HG03521 (cell line): ENCODE measurements at regions not wholly inside any gene's neighbourhood (a gene's known extent, or its start where the extent isn't known, plus 50 kb on each side); places are given as distances from the start of the nearest gene placed in this dataset.
A peak's percentile ranks its signal among the peaks of the same experiment; 100 is the strongest.

ENCODE experiments used
- ATAC-seq: cut with Tn5 transposase; IDR thresholded peaks from one replicate; pipeline ENCODE4 v1.9.1; 2021; ENCODE audit warnings: mild to moderate bottlenecking, moderate library complexity; ENCODE audit not compliant: unreplicated experiment

DNA sequence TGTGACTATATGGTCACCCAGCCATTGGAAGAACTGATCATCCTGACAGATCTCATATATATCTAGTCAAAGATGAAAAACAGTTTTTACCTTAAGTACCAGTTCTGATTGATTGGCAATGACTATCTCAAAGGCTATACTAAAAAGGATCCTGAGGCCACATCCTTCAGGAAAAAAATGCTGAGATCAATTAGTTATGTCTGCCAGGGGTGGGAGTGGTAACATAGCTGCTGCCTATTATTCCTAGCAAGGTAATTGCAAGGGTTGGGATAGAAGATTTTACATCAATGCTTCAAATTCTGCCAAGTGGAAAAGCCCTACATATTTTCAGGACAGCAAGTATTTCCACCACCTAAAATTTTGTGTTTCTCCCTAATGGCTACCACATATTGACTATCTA, 114.7 kb downstream of the C1D start:
- no peak for ATAC-seq

DNA sequence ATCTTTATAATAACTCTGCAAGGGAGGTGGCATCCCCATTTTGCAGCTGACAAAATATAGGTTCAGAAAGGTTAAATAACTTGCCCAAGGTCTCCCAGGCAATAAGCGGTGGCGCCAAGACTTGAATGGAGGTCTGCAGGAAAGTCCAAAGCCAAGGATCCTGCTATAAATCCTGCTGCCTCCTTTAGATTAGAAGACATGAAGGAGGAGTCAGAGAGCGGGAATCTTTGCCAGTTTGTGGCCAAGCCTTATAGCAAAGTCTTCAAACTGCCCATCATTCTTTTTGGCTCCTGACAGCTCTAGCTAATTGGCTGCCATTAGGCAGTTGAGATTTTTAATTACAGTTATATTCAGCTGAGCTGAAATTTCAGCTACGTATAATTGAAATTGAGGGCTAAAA, 114.3 kb downstream of the C1D start:
- no peak for ATAC-seq

DNA sequence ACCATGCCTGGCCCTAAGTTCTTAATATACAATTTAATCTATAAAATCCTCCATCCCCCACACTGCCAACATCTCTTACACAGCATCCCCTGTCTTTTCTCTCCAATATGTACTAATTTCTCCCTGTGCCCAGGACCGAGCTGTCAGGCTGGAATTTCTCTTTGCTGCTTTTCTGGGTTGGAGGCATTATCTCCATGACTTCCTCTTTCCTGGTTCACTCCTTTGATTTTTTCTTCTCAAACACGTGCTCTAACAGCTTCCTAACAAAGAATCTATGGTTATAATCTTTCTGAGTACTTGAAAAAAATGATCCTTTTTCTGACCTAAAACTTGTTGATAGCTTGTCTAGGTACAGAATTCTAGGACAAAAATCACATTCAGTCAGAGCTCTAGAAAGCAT, 112.8 kb downstream of the C1D start:
- no peak for ATAC-seq

DNA sequence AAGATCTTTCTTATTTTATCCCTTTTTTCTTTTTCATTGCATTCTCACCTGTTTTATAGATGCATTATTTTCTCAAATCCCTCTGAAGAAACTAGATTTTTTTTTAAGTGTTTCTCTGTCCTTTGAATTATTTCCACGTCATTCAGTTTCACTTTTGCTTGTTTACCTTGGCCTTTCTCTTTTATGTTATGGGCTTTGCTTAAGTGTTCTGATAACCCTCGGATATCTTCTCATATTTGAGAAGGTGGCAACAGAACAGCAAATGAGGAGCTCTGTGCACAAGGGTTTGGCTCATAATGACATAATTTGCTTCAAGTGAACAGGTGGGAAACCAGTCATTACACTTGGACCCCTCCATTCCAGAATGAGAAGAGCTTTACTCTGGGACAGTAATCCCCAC, 111.9 kb downstream of the C1D start:
- no peak for ATAC-seq

DNA sequence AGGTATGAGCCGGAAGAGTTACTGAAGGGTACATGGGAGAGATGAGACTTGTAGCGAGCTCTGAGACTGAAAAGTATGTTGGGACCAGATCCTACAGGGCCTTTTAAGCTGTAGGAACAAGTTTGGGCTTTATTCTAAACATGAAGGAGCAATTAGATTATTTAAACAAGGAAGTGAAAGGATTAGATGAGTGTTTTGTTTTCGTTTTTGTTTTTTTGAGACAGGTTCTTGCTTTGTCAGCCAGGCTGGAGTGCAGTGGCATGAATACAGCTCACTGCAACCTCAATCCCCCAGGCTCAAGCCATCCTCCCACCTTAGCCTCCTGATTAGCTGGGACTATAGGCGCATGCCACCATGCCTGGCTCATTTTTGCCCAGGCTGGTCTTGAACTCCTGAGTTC, 110.7 kb downstream of the C1D start:
- peak; percentile 45 for ATAC-seq

DNA sequence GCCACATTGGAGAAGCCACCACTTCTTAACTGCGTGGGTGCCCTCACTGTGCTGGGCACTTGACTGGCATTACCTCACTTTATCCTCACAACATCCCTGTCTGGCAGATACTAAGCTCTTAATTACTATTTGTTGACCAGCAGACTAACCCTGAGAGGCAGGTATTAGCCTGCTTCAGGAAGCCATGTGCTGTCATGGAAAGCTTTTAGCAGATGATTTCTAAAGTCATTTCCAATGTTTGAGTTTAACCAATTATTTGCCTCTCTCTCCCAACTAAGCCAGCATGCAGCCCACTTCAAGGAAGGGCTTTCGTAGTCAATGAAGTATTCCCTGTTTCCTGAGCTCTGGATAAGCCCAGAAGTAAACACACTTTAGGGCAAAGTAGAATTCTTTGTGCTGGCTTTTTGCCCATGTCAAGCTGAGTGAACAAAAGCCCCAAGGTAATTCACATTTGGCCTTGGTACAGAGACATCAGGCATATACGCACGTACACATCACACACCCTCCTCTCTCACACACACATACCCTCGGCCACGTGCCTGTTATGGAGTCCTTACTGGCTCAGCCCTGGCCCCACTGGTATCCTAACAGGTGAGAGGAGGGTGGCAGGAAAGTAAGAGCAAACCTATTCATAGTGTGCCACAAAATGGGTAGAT, 108.6 kb downstream of the C1D start:
- ATAC-seq: no peak

DNA sequence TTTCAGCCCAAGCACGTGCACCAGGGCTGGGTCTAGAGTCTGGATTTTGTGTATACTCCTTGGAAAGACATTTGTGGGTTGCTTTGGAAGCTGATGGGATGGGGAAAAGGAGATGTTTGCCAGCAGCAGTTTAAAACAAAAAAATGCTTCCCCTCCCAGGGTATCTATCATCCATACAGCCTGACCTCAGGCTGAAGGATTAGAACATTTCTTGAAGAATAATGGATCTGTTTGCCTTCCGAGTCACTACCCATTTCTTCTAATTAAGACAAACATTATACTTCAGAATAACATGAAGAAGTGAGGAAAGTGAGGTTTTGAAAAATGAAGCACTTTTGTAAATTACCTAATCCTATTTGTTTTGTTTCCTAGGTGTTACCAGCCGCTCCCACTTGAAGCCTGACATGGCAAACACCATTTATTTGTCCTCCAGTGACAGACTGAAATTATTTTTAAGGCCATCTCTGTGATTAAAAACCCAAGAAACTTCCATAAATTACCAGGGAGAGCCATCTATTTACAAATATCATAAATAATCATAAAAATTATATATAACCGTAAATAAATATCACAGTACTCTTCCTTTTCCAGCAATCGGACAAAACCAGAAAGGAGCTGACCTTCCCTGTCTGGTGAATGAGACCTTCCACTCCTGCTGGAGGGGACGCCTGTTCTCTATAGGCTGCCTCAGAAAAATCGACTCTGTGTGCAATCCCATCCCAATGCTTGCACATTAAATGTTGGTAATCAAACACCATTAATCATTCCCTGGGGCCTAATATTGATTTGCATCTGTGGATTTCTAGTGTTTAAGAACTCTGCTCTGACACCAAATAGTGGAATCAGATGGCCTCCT, 106.8 kb downstream of the C1D start:
- ATAC-seq: no peak

DNA sequence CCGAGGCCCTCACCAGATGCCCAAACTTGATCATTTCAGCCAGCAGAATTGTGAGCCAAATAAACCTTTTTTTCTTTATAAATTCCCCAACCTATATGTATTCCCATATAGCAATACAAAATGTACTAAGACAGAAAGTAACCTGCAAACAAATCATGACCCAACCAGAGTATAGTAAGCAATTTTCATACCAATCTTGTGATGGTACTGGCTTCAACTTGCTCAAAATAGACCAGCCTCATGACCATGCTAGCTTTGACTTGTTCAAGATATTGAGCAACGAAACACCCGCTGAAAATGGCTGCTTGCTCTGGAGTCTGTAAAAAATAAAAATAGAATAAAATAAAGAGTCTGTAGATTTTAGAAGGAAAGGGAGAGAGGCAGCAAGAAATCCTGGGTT, 97.6 kb downstream of the C1D start:
- no peak for ATAC-seq

DNA sequence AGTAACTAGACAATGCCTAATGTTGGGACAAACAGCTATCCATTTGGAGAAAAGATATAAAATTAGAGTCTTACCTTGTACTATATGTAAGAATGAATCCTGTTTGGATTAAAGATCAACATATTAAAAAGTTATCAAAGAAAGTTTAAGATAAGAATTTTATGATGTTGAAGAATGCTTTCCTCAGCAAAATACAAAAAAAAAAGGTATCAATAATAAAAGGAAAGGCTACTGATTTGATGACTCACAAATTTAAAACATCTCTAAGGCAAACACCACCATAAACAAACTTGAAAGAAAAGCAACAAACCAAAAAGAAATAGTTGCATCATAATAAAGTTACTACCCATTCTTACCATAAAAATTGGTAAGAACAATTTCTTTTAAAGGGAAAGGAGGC, 92.7 kb downstream of the C1D start:
- ATAC-seq: no peak

DNA sequence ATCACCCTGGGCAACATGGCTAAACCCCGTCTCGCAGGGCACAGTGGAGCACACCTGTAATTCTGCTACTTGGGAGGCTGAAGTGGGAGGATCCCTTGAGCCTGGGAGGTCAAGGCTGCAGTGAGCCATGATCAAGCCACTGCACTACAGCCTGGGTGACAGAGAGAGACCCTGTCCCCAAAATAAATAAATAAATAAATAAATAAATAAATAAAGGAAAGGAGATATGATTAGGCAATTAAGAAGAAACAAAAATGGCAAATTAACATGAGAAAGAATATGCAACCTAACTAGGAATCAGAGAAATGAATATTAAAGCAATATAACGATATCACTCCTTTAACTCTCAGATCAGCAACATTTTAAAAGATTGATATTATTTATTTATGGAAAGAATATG, 92.3 kb downstream of the C1D start:
- no peak for ATAC-seq

DNA sequence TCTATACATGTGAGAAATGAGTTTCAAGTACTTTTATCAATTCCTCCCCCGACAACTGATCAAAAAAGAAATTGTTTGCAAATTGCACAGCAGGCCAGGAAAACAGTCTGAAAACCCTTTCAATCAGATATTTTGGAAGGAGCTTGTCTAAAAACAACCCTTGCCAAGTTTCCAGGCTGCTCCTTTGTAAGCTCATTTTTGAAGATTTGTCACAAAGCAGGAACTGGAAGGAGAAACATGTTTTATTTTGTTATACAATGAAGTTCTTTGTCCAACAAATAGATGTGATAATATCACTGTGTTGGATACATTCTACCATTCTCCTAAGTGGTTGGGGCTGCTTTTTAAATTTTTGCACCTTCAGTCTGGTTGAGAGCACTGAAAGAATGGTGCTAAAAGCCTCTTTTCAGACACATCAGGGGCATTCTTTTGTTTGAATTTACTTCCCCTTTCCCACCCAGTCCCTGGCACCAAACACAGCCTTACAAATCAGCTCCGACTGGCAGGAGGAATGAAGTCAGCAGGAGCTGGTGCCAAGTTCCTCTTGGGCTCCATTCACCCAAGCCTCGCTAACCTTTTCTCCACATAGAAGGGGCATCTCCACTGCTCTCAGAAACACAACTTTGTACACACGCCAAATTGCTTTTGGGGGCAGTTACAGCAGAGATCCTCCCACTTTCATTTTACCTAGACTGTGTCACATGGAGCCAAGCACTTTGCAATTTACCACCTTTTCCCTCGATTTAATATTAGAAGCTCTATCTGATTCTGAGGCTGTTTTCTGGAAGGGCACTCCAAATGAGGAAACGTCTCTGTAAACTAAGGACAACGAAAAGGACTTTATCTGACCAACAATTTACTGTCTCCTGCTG, 88.0 kb downstream of the C1D start:
- ATAC-seq: no peak

DNA sequence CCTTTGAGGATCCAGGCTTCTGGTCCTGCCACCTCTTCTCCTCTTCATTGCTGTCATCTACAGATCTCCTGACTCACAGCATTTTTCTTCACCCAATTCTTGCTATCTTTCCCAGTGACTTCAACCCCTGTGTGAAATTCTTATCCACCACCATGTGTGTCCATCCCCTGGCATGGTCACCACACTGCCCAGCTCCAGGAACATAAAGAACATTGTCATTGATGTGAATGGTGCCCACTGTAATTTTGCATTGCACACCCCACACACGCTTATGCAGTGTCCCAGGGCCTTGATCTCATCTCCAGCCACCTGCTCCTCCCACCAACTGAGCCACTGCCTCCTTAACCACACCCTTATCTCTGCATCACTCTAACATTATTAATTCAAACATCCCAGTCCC, 85.3 kb downstream of the C1D start:
- no peak for ATAC-seq

DNA sequence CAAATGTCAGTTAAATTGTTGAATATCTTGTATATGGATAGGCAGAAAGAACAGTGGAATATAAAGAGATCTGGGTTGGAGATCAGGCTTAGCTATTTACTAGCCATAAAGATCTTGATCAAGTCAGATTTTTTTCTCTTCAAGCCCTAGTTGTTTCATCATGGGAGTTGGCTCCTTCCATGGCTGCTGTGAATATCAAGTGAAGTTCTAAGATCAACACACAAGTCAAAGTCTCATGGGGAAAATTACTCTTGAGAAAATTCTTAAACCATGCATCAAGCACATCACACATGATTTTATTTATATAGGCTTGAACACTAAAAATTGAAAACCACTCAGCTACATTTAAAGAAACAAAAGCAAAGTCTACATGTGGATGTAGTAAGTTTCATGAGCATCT, 79.8 kb downstream of the C1D start:
- ATAC-seq: no peak

DNA sequence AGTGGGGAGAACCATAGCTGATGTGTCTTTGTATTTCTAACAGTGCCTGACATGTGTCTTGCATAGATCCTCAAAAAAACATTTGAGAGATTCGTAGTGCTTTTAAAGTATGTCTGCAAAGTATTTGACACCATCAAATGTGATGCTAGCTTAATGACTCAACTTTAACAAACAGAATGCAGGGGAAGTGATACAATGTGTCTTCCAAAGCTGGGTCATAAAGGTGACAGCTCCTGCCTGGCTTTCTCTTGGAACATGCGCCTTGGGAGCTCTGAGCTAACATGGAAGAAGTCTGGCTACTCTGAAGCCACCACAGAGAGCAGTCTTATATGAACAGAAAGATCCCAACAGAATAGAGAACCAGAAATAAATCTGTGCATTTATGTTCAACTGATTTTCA, 78.2 kb downstream of the C1D start:
- no peak for ATAC-seq

DNA sequence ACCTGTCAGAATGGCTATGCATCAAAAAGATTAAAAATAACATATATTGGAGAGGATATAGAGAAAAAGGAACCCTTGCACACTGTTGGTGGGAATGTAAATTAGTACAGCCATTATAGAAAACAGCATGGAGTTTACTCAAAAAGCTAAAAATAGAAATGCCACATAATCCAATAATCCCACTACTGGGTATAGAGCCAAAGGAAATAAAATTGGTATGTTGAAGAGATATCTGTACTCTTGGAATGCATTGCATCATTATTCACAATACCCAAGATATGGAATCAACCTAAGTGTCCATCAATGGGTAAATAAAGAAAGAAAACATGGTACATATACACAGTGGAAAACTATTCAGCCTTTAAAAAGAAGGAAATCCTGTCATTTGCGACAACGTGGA, 77.2 kb downstream of the C1D start:
- no peak for ATAC-seq

DNA sequence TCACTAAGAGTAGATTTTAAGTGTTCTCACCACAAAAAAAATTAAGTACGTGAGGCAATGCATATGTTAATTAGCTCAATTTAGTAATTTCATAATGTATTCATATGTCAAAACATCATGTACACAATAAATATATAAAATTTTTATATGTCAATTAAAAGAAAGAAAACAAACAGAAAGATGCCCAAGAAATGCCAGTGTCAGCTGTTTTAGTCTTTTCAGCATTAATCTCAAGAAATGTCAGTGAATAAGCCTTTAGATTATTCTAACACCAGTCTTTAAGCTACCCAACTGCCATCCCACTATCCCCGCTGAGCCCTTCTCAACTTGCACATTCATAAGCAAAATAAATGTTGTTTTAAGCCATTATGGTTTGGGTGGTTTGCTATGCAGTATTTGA, 76.5 kb downstream of the C1D start:
- ATAC-seq: no peak
